ENCODE measurements at regions not wholly inside any gene's neighbourhood (a gene's known extent, or its start where the extent isn't known, plus 50 kb on each side); places are given as distances from the start of the nearest gene placed in this dataset.
"Not testable (repeated sequence)": the region's sequence is repeated elsewhere in the genome, so short reads cannot be mapped to it uniquely, and the experiment has no call there.

- no peak for DNase-seq (ENCODE audit: low spot score)
These were observed 765.1 kb upstream of the CA10 start for GRCh38 chr17:52923658-52924057.

- DNase-seq (ENCODE audit: low spot score), result no peak
These were observed 740.7 kb upstream of the CA10 start for GRCh38 chr17:52899235-52899634.

- DNase-seq (ENCODE audit: low spot score), result no peak
These were observed 736.8 kb upstream of the CA10 start for GRCh38 chr17:52895272-52895671.

- no peak for DNase-seq (ENCODE audit: low spot score)
These were observed 733.8 kb upstream of the CA10 start for GRCh38 chr17:52892334-52892733.

GRCh38 chr17:52885882-52886281, 727.4 kb upstream of the CA10 start:
- DNase-seq (ENCODE audit: low spot score), result no peak

- not testable (repeated sequence) for DNase-seq (ENCODE audit: low spot score)
These were observed 725.5 kb upstream of the CA10 start for GRCh38 chr17:52883907-52884491.

- DNase-seq (ENCODE audit: low spot score), result not testable (repeated sequence)
These were observed 688.3 kb upstream of the CA10 start for GRCh38 chr17:52846767-52847166.

GRCh38 chr17:52841971-52842370, 683.5 kb upstream of the CA10 start:
- DNase-seq (ENCODE audit: low spot score), result no peak

GRCh38 chr17:52837492-52837891, 679.0 kb upstream of the CA10 start:
- DNase-seq (ENCODE audit: low spot score), result no peak

- no peak for DNase-seq (ENCODE audit: low spot score)
These were observed 673.0 kb upstream of the CA10 start for GRCh38 chr17:52831536-52831935.

- no peak for DNase-seq (ENCODE audit: low spot score)
These were observed 670.1 kb upstream of the CA10 start for GRCh38 chr17:52828621-52829020.

- DNase-seq (ENCODE audit: low spot score), result no peak
These were observed 669.0 kb upstream of the CA10 start for GRCh38 chr17:52827526-52827925.

- DNase-seq (ENCODE audit: low spot score), result no peak
These were observed 666.0 kb upstream of the CA10 start for GRCh38 chr17:52824542-52824941.

- no peak for DNase-seq (ENCODE audit: low spot score)
These were observed 664.6 kb upstream of the CA10 start for GRCh38 chr17:52823155-52823554.

- no peak for DNase-seq (ENCODE audit: low spot score)
These were observed 631.9 kb upstream of the CA10 start for GRCh38 chr17:52790359-52790955.

- DNase-seq (ENCODE audit: low spot score), result no peak
These were observed 631.3 kb upstream of the CA10 start for GRCh38 chr17:52789829-52790228.

- no peak for DNase-seq (ENCODE audit: low spot score)
These were observed 617.7 kb upstream of the CA10 start for GRCh38 chr17:52776234-52776633.

GRCh38 chr17:52762794-52763167, 604.3 kb upstream of the CA10 start:
- no peak for DNase-seq (ENCODE audit: low spot score)

GRCh38 chr17:52762147-52762793, 603.8 kb upstream of the CA10 start:
- DNase-seq (ENCODE audit: low spot score), result no peak

GRCh38 chr17:52759864-52760263, 601.4 kb upstream of the CA10 start:
- no peak for DNase-seq (ENCODE audit: low spot score)

- DNase-seq (ENCODE audit: low spot score), result no peak
These were observed 600.0 kb upstream of the CA10 start for GRCh38 chr17:52758481-52758880.

- DNase-seq (ENCODE audit: low spot score), result no peak
These were observed 598.2 kb upstream of the CA10 start for GRCh38 chr17:52756746-52757145.

GRCh38 chr17:52754838-52755237, 596.3 kb upstream of the CA10 start:
- DNase-seq (ENCODE audit: low spot score), result no peak

- DNase-seq (ENCODE audit: low spot score), result no peak
These were observed 592.5 kb upstream of the CA10 start for GRCh38 chr17:52751051-52751450.
